SH-SY5Y (cell line): ENCODE measurements at regions not wholly inside any gene's neighbourhood (a gene's known extent, or its start where the extent isn't known, plus 50 kb on each side); places are given as distances from the start of the nearest gene placed in this dataset.

Experiments used
- GATA2 ChIP-seq: IDR thresholded peaks from 2 replicates; pipeline ENCODE4 v1.6.1; 2011; ENCODE audit warnings: mild to moderate bottlenecking, low read depth, low read length
- GATA3 ChIP-seq: IDR thresholded peaks from 2 replicates; pipeline ENCODE4 v1.6.1; 2011; ENCODE audit warnings: low read depth, mild to moderate bottlenecking, low read length, moderate library complexity

DNA sequence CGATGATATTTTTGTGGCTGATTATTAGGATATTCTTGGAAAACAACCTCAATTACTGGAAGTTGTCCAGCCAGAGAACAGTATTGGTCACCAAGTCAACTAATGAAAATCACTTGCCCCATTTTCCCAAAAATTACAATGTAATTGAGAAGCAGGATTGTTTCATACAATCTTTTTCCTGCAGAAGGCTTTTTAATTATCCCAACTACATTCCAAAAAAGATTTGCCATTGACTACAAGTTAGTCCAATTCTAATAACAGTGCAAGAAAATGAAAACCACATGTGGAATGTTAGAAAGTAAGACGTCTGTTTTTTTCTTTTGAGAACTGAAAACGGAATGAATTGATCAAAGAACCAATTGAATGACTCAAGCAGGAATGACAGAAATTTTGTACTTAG is 1195.8 kb downstream of the SORCS1 start:
- no peak for TF ChIP-seq GATA3
- no peak for TF ChIP-seq GATA2
